T follicular helper cell (primary cell): ENCODE measurements at regions not wholly inside any gene's neighbourhood (a gene's known extent, or its start where the extent isn't known, plus 50 kb on each side); places are given as distances from the start of the nearest gene placed in this dataset.
"Not testable (repeated sequence)": the region's sequence is repeated elsewhere in the genome, so short reads cannot be mapped to it uniquely, and the experiment has no call there.

Source experiments
- DNase-seq: peaks from one replicate; pipeline ENCODE4 v3.0.0-alpha.2; 2020; ENCODE audit warnings: low read depth

DNA sequence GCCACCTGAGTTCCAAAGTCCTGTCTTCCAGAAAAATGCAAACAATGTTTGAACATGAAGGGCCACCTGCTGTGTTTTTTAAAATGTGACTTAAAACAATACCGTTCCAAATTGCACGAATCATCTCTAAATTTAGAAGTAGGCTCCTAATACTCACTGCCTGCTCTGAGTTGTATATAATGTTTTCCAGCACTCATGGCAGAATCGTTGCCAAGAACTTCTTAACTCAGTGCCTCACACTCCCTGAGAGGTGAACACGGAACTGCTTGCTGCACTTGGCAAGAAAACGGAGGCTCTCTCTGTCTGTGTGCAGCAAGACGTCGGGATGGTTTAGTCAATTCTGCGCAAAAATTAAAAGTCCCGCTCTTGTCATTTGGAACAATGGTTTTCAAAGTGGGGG, 757.3 kb upstream of the AUTS2 start:
- DNase-seq = no peak

GRCh38 chr7:68843985-68844384, 754.3 kb upstream of the AUTS2 start:
- not testable (repeated sequence) for DNase-seq

- no peak for DNase-seq
These were observed 751.4 kb upstream of the AUTS2 start for GRCh38 chr7:68846811-68847325.

DNA sequence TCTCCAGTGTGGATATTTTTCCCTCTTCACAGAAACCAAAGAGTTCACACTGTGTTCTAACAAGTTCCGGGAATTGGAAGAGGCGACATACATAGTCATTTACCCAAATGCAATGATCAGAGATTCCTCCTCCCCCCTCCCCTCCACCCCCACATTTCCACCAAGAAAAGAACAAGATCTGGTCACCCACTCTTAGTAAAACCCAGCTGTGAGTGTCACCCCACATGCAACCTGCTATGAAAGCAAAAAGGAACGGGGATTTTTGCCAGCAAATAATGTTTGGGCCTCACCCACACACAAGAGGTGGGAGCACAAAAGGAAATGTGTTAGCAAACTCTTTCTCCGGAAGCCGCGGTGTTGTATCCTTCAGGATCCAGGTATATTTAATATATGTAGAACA, 745.0 kb upstream of the AUTS2 start:
- DNase-seq = no peak

GRCh38 chr7:68857571-68857970, 740.7 kb upstream of the AUTS2 start:
- DNase-seq = no peak

- no peak for DNase-seq
These were observed 739.8 kb upstream of the AUTS2 start for GRCh38 chr7:68858497-68858896.

DNA sequence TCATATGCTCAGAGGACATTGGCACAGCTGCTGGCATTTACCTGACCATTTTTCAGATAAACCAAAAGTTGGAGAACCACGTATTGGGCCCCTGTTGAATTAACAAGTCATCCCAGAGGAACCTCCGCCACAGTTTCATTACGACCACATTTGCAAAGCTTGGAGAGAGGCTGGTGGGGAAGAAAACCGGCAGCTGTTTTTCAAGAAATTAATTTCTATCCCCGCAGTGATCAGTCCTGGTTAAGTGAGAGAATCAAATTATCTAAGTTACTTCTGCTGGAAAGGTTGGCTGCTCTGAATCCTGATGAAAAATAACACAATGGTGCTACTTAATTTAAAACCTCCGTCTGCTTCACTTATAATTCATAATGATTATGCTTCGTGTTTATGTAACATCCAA, 737.1 kb upstream of the AUTS2 start:
- DNase-seq = no peak

GRCh38 chr7:68862261-68862660, 736.0 kb upstream of the AUTS2 start:
- no peak for DNase-seq

- DNase-seq = no peak
These were observed 735.5 kb upstream of the AUTS2 start for GRCh38 chr7:68862736-68863135.

DNA sequence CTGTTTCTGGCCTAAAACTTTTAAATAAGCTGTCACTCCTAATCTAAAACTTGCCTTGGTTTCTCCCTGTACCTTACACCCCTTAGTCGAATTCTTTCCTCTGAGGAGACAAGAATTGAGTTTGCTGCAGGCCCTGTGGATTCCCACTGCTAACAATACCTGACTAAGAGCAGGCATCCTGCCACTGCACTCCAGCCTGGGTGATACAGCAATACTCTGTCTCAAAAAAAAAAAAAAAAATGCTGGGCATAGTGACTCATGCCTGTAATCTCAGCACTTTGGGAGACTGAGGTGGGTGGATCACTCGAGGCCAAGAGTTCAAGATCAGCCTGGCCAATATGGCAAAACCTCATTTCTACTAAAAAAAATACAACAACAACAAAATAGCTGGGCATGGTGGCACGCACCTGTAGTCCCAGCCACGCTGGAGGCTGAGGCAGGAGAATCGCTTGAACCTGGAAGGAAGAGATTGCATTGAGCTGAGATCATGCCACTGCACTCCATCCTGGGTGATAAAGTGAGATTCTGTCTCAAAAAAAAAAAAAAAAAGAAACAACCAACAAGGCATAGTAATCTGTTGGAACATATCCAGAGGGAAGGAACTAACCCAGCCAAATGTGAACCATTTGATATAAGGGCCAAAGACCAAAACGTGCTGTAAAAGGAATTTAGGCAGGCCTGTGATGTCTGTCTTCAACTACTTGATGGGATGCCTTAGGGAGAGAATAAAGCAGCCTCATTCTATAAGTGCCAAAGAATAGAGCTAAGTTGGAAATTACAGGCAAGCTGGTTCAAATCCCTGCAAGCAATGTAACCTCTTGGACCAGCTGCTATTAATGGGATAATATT, 732.7 kb upstream of the AUTS2 start:
- DNase-seq = no peak

GRCh38 chr7:68866200-68866570, 732.1 kb upstream of the AUTS2 start:
- no peak for DNase-seq

DNA sequence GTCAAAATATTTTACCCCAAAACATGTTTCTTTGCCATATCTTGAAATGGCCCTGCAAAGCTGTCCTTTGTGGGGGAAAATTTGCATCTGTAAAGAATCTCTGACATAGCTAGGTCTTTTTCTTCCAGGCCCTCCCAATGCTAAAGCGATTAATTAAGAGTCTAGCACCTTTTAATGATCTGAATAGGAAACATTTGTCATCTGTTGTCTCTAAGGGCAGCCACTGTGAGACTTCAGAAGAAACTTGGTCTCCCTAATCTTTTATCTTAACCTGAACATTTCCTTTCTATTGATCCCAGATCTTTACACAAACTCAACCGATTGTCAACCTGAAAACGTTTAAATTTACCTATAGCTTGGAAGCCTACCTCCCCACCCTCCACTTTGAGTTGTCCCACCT, 731.6 kb upstream of the AUTS2 start:
- not testable (repeated sequence) for DNase-seq

DNA sequence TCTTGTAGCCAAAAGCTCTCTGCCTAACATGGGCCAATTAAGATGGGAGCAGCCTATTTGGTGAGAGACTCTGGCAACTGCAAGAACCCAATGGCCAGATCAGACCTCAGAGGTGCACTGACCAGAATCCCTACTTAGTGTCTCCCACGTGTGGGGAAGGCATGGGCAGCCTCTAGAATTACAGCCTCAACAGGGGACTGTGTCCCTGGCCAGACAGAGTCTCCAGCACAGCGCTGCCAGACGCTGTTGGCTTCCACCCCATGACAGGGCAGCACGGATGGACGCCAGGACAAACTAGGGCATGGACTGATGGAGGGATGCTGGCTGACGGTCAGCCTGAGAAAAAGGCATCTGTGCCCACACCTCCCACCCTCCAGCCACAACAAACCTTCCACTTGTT, 729.3 kb upstream of the AUTS2 start:
- DNase-seq = no peak

GRCh38 chr7:68873616-68874015, 724.7 kb upstream of the AUTS2 start:
- DNase-seq = no peak

- DNase-seq = no peak
These were observed 722.4 kb upstream of the AUTS2 start for GRCh38 chr7:68875857-68876256.

- not testable (repeated sequence) for DNase-seq
These were observed 711.2 kb upstream of the AUTS2 start for GRCh38 chr7:68887116-68887515.

DNA sequence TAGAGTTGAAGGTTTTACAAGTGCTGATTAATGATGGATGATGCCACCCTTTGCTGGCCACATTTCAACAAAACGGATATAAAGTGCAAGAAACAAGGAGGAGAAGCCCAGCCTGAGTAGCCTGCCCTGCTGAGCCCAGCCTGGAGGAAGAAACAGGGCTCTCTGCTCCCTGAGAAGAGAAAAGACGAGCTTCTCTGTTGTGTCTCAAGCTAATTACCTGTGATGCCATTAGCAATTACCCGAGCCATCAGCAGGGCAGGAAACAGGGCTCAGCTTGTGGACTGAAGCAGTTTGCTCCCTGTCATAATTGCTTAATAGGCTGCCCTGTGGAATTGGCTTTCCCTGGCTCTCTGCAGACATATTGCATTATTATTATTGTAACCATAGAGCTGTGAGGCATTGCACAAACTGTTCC, 709.3 kb upstream of the AUTS2 start:
- DNase-seq = no peak

- DNase-seq = no peak
These were observed 706.0 kb upstream of the AUTS2 start for GRCh38 chr7:68892236-68892635.

DNA sequence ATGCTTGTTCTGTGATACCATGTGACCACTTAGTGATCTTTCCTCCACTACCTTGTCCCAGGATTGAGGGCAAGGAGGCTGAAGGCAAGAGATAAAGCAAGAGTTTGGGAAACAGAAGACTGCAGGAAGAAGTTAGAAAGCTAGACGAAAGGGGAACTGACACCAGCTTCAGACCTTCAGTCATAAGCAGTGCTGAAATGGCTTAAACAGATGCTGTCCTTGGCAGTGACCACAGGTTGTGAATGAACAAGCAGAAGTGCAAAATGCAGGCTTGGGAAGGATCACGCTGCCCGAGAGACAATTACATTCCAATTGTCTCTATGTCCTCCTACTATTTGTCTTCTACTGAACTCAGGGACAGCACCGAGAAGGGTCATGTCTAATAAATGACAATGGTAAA, 704.9 kb upstream of the AUTS2 start:
- no peak for DNase-seq

GRCh38 chr7:68899156-68899555, 699.1 kb upstream of the AUTS2 start:
- DNase-seq = not testable (repeated sequence)

- no peak for DNase-seq
These were observed 698.2 kb upstream of the AUTS2 start for GRCh38 chr7:68900096-68900495.

GRCh38 chr7:68904630-68905029, 693.6 kb upstream of the AUTS2 start:
- no peak for DNase-seq

GRCh38 chr7:68911754-68912153, 686.5 kb upstream of the AUTS2 start:
- no peak for DNase-seq

DNA sequence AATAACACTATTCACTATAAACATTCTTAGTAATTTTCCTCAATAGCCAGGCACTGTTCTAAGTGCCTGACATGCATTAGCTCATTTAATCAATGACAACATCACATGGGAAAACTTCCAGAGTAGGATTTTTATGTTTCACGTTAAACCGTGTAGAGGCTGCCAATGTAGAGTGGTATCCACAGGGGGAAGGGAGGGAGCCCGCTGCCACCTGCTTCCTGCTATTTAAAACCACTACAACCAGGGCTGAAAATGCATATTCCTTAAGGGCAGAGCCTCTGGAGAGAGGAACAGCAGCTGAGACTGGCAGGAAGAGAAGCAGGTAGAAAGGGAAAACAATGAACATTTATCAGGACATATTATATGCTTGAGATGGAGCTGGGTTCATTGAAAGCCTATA, 684.3 kb upstream of the AUTS2 start:
- no peak for DNase-seq
